CD4-positive, alpha-beta T cell (primary cell): ENCODE measurements at regions not wholly inside any gene's neighbourhood (a gene's known extent, or its start where the extent isn't known, plus 50 kb on each side); places are given as distances from the start of the nearest gene placed in this dataset.

ENCODE experiments used
- ATAC-seq: fragments of 200-7000 bp; cut with Tn5 transposase; one replicate; pipeline ENCODE4 v1.10.0; 2022; ENCODE audit warnings: mild to moderate bottlenecking; ENCODE audit not compliant: poor library complexity
- CTCF ChIA-PET: fragments of 350-600 bp; sonication (Branson Sonifier 250); formaldehyde crosslinking; loops from one replicate; lab custom pipeline; 2021; ENCODE audit warnings: antibody characterized with exemption, inconsistent platforms; lab: Charles Lee
- POLR2A ChIA-PET: fragments of 350-600 bp; sonication (Branson Sonifier 250); formaldehyde crosslinking; loops from one replicate; lab custom pipeline; 2021; ENCODE audit warnings: antibody characterized with exemption, inconsistent platforms; lab: Charles Lee
- DNase-seq, 14 experiments: peaks; one replicate each; pipeline ENCODE4 v3.0.0-alpha.2; 2013 to 2020; ENCODE audit warnings: mixed read lengths in 2 of 14
- H3K27ac ChIP-seq, 2 donors: one replicate each; pipeline versions ENCODE4 v1.5.1 to v1.7.0; 2013; ENCODE audit warnings: low read length in 2 of 2, low read depth in 1 of 2, mild to moderate bottlenecking in 1 of 2
- H3K27me3 ChIP-seq, 2 experiments: 1 replicate in 1 of 2; 2 replicates in 1 of 2; pipeline versions ENCODE4 v1.6.1 to v1.7.0; 2013; ENCODE audit warnings: low read length in 2 of 2, control low read depth in 1 of 2, mild to moderate bottlenecking in 1 of 2, moderate library complexity in 1 of 2; ENCODE audit not compliant: insufficient read depth in 2 of 2, control insufficient read depth in 1 of 2
- H3K36me3 ChIP-seq: one replicate; pipeline ENCODE4 v1.6.1; 2013; ENCODE audit warnings: low read length, control low read depth; ENCODE audit not compliant: insufficient read depth
- H3K4me1 ChIP-seq: one replicate; pipeline ENCODE4 v1.6.1; 2013; ENCODE audit warnings: low read length, control low read depth; ENCODE audit not compliant: insufficient read depth
- H3K4me3 ChIP-seq: one replicate; pipeline ENCODE4 v1.5.1; 2013; ENCODE audit warnings: mild to moderate bottlenecking, low read length, moderate library complexity
- H3K9me3 ChIP-seq, 2 experiments: 1 replicate in 1 of 2; 2 replicates in 1 of 2; pipeline versions ENCODE4 v1.6.1 to v1.7.0; 2013; ENCODE audit warnings: low read length in 2 of 2, mild to moderate bottlenecking in 2 of 2, control low read depth in 1 of 2, moderate library complexity in 1 of 2; ENCODE audit not compliant: control insufficient read depth in 1 of 2, insufficient read depth in 1 of 2
- H3K27ac Mint-ChIP-seq: one replicate; pipeline ENCODE4 v1.8.0; 2020; ENCODE audit warnings: mixed read lengths
- H3K27me3 Mint-ChIP-seq: one replicate; pipeline ENCODE4 v1.8.0; 2021; ENCODE audit warnings: mixed read lengths
- H3K36me3 Mint-ChIP-seq: one replicate; pipeline ENCODE4 v1.8.0; 2021; ENCODE audit warnings: low read depth, mixed read lengths
- H3K4me1 Mint-ChIP-seq: one replicate; pipeline ENCODE4 v1.8.0; 2021; ENCODE audit warnings: low read depth, mixed read lengths
- H3K4me3 Mint-ChIP-seq: one replicate; pipeline ENCODE4 v1.8.0; 2020; ENCODE audit warnings: mild to moderate bottlenecking, mixed read lengths
- H3K9me3 Mint-ChIP-seq: one replicate; pipeline ENCODE4 v1.8.0; 2020; ENCODE audit warnings: mixed read lengths
- CTCF ChIP-seq: fragments of 200-600 bp; IDR thresholded peaks from one replicate; pipeline ENCODE4 v1.8.0; 2022; ENCODE audit warnings: antibody characterized with exemption, mild to moderate bottlenecking
- intact Hi-C, 2 experiments: fragments of 100-400 bp; cut with DNase I in 1 of 2; cut with micrococcal nuclease in 1 of 2; formaldehyde crosslinking; loops; one replicate each; pipeline versions ENCODE4 v1.15.1 to v1.9.0; 2023 to 2025; cut with DNase I, micrococcal nuclease

GRCh38 chr6:27066381-27066780, 181.1 kb upstream of the PRSS16 start:
- H3K9me3 Mint-ChIP-seq: no peaks in the 10 kb centered on the region
- no peak for DNase-seq
- no peak overlapping the region for H3K4me3 Mint-ChIP-seq
- no peaks in the 10 kb centered on the region for H3K36me3 Mint-ChIP-seq
- CTCF ChIA-PET: no interaction called here
- no peaks in the 10 kb centered on the region for H3K4me1 Mint-ChIP-seq
- H3K4me3 ChIP-seq: no peak overlapping the region
- H3K27ac Mint-ChIP-seq: no peak overlapping the region
- no peaks in the 10 kb centered on the region for H3K36me3 ChIP-seq
- POLR2A ChIA-PET: no interaction called here
- no peaks in the 10 kb centered on the region for H3K4me1 ChIP-seq
- peaks cover 42% of the 10 kb centered on the region for H3K27me3 Mint-ChIP-seq
- TF ChIP-seq CTCF: no peak
- ATAC-seq: no peak
- no peaks in the 10 kb centered on the region for H3K9me3 ChIP-seq
- no peak overlapping the region for H3K27ac ChIP-seq
- H3K27me3 ChIP-seq: peaks cover 0 to 3% of the 10 kb centered on the region in 2 experiments
- intact Hi-C loops: no loop called here

GRCh38 chr6:27066802-27067201, 180.7 kb upstream of the PRSS16 start:
- H3K36me3 Mint-ChIP-seq: no peaks in the 10 kb centered on the region
- CTCF ChIA-PET: no interaction called here

GRCh38 chr6:27073441-27073840, 174.1 kb upstream of the PRSS16 start:
- Mint-ChIP-seq H3K36me3 (no peaks in the 10 kb centered on the region), H3K27ac (no peak overlapping the region), H3K9me3 (no peaks in the 10 kb centered on the region), H3K4me1 (no peaks in the 10 kb centered on the region), H3K27me3 (peaks cover 44% of the 10 kb centered on the region), H3K4me3 (no peak overlapping the region)
- CTCF ChIA-PET: no interaction called here
- Histone ChIP-seq H3K9me3 (no peaks in the 10 kb centered on the region), H3K27me3 (peaks cover 10 to 23% of the 10 kb centered on the region in 2 experiments), H3K4me1 (no peaks in the 10 kb centered on the region), H3K36me3 (no peaks in the 10 kb centered on the region), H3K4me3 (no peak overlapping the region), H3K27ac (no peak overlapping the region)
- DNase-seq (no peak), ATAC-seq (no peak)
- POLR2A ChIA-PET: no interaction called here
- intact Hi-C loops: no loop called here
- TF ChIP-seq CTCF: no peak

More at GRCh38 chr6:27066802-27067201, 180.7 kb upstream of the PRSS16 start:
- peaks cover 0 to 3% of the 10 kb centered on the region in 2 experiments for H3K27me3 ChIP-seq
- no peaks in the 10 kb centered on the region for H3K36me3 ChIP-seq
- ATAC-seq (no peak), DNase-seq (no peak)
- TF ChIP-seq CTCF: no peak
- H3K9me3 ChIP-seq: no peaks in the 10 kb centered on the region
- H3K4me1 Mint-ChIP-seq: no peaks in the 10 kb centered on the region
- no peaks in the 10 kb centered on the region for H3K4me1 ChIP-seq
- H3K9me3 Mint-ChIP-seq: no peaks in the 10 kb centered on the region
- POLR2A ChIA-PET: no interaction called here
- H3K27ac Mint-ChIP-seq: no peak overlapping the region
- peaks cover 42% of the 10 kb centered on the region for H3K27me3 Mint-ChIP-seq
- no peak overlapping the region for H3K4me3 ChIP-seq
- no peak overlapping the region for H3K4me3 Mint-ChIP-seq
- no peak overlapping the region for H3K27ac ChIP-seq
- intact Hi-C loops: no loop called here
